ENCODE measurements at regions not wholly inside any gene's neighbourhood (a gene's known extent, or its start where the extent isn't known, plus 50 kb on each side); places are given as distances from the start of the nearest gene placed in this dataset.

DNA sequence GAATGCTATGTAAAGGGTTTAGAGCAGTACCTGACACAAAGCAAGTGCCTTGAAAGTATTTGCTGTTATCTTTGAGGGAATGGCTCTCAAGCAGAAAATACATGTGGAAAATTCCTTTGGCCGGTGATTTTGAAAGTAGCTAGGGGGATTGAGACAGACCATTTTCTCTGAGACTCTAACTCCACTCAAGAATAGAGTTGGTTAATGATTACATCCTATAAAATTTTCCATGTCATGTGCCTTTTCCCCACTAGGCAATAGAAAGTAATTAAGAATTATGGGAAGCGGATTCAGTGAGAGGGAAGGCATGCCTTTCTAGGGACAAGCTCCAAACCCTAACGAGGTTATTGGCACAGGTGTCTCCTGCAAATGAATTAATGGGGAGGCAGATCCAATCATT lies 276.0 kb downstream of the GPATCH2 start:
- Histone ChIP-seq H3K4ac (ENCODE audit: low read depth, low read length) (no peak overlapping the region), H2AFZ (replicated peaks; ENCODE audit: low read length, poor library complexity) (no peak overlapping the region), H2AK5ac (ENCODE audit: low read depth, low read length) (no peak overlapping the region), H4K8ac (ENCODE audit: low read depth in 2 of 2, low read length in 2 of 2) (no peak overlapping the region), H3K36me3 (ENCODE audit: control insufficient read depth, insufficient read depth, low read length) (no peaks in the 10 kb centered on the region), H3K27ac (ENCODE audit: insufficient read depth, low read length) (no peak overlapping the region), H3K9me1 (ENCODE audit: insufficient read depth, low read length) (no peaks in the 10 kb centered on the region), H3K4me3 (ENCODE audit: insufficient read depth, low read depth, low read length) (no peak overlapping the region), H2BK20ac (ENCODE audit: low read depth, low read length) (no peak overlapping the region), H2BK120ac (ENCODE audit: low read depth, low read length) (no peak overlapping the region), H4K91ac (ENCODE audit: insufficient read depth, low read depth, low read length) (no peak overlapping the region), H2BK15ac (ENCODE audit: low read depth, low read length) (no peak overlapping the region), H3K9me3 (ENCODE audit: control insufficient read depth, insufficient read depth, low read length) (no peaks in the 10 kb centered on the region), H3K14ac (replicated peaks; ENCODE audit: low read depth, low read length) (no peak overlapping the region), H4K5ac (ENCODE audit: low read depth, low read length) (no peak overlapping the region), H3K27me3 (ENCODE audit: control insufficient read depth, insufficient read depth, low read length) (no peaks in the 10 kb centered on the region), H3K4me2 (ENCODE audit: low read depth, low read length) (no peak overlapping the region), H3K56ac (ENCODE audit: extremely low read depth, insufficient read depth, low read length) (no peak overlapping the region), H3K9ac (ENCODE audit: low read depth, low read length) (no peak overlapping the region), H2BK5ac (ENCODE audit: low read depth, low read length, poor library complexity, severe bottlenecking) (no peak overlapping the region), H3K23ac (ENCODE audit: low read depth, low read length) (no peak overlapping the region), H3K4me1 (ENCODE audit: control insufficient read depth, insufficient read depth, low read length) (no peaks in the 10 kb centered on the region), H2AK9ac (replicated peaks; ENCODE audit: low read depth, low read length, poor library complexity) (no peak overlapping the region), H4K20me1 (ENCODE audit: insufficient read depth, low read length) (no peaks in the 10 kb centered on the region), H3K18ac (ENCODE audit: low read depth, low read length) (no peak overlapping the region), H3K79me1 (ENCODE audit: low read depth in 1 of 2, low read length in 2 of 2) (no peaks in the 10 kb centered on the region)
- in situ Hi-C loops (cut with MboI; ENCODE audit: low sequenced_read_pairs) = no loop called here
- CTCF ChIA-PET = no interaction called here
- intact Hi-C loops (cut with micrococcal nuclease) = no loop called here
- POLR2A ChIA-PET (ENCODE audit: unreplicated experiment) = no interaction called here
- DNase-seq (no peak), ATAC-seq (ENCODE audit: low read depth) (no peak)
- no TSS peak for BruUV-seq (replicated peaks)
- TF ChIP-seq CEBPB (IDR thresholded peaks at IDR 0.05; ENCODE audit: low read depth, low read length) = no peak
- TF ChIP-seq, protein P1, sequence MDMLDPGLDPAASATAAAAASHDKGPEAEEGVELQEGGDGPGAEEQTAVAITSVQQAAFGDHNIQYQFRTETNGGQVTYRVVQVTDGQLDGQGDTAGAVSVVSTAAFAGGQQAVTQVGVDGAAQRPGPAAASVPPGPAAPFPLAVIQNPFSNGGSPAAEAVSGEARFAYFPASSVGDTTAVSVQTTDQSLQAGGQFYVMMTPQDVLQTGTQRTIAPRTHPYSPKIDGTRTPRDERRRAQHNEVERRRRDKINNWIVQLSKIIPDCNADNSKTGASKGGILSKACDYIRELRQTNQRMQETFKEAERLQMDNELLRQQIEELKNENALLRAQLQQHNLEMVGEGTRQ (IDR thresholded peaks at IDR 0.05; ENCODE audit: low read depth, low read length) = no peak
- no CpG with 5 or more reads among the region's 3 CpGs for WGBS, 2 experiments (ENCODE audit: extremely low coverage in 2 of 2, insufficient read length in 1 of 2)
- dilution Hi-C loops (cut with HindIII; ENCODE audit: low sequenced_read_pairs, unreplicated experiment) = no loop called here

All from IMR-90 (cell line).